ENCODE measurements at regions not wholly inside any gene's neighbourhood (a gene's known extent, or its start where the extent isn't known, plus 50 kb on each side); places are given as distances from the start of the nearest gene placed in this dataset.
"Not testable (repeated sequence)": the region's sequence is repeated elsewhere in the genome, so short reads cannot be mapped to it uniquely, and the experiment has no call there.

DNA sequence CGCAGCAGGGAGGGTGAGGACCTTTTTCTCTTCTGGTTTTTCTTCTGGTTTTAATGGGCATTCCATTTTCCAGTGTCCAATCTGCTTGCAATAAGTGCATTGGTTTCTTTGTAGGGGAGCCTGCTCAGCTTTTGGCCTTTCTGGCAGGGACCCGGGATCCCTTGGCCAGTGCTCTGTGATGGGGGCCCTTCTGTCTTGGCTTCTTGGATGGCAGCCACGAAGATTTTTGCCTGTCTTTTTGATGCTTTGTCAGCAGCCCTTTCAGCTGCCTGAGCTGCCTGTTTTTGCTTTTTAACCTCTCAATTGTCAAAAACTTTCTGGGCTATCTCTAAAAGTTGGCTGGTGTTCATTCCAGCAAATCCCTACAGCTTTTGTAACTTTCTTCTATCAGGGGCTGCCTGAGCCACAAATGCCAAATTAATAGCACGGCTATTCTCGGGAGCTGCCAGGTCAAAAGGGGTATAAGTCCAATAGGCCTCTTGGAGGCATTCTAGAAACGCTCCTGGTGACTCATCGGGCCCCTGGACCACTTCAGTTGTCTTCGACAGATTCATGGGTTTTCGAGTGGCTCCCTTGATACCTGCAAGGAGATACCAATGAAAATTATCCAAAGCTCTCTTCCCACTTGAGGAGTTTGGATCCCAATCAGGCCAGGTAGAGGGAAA is 179.9 kb upstream of the MBL2 start:
- DNase-seq (ENCODE audit: low spot score), result no peak

GRCh38 chr10:52951824-52952223 is 179.2 kb upstream of the MBL2 start:
- peak; percentile 50 for DNase-seq (ENCODE audit: low spot score)

DNA sequence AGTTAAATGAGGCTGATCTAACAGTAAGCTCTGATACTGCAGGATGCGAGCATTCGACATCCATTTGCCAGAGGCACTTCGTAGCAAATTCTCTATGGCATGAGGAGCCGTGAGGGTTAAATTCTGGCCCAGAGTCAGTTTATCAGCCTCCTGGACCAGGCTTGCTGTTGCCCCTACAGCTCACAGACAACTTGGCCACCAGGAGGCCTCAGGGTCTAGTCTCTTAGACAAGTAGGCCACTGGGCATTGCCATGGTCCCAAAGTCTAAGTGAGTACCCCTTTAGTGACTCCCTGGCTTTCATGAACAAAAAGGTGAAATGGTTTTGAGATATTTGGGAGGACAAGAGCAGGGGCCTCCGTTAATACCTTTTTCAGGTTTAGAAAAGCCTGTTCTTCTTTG is 178.0 kb upstream of the MBL2 start:
- no peak for DNase-seq (ENCODE audit: low spot score)

- no peak for DNase-seq (ENCODE audit: low spot score)
These were observed 177.3 kb upstream of the MBL2 start for GRCh38 chr10:52949899-52950298.

DNA sequence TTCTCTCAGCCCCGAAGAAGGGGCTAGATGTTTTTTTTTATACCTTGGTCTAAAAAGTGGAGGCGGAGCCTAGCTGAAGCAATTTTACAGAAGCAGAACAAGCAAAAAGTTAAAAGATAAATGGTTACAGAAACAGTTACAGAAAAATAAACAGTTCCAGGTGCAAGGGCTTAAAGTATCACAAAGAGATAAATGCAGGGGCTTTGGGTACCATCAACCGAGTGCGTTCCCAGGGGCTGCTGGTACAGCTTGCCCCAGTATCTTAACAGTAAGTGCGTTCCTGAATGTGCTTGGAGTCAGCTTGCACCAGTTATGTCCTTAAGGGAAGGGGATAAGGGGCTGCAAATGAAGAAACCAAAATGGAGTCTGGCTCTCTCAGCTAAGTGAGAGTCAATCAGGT is 173.9 kb upstream of the MBL2 start:
- no peak for DNase-seq (ENCODE audit: low spot score)

DNA sequence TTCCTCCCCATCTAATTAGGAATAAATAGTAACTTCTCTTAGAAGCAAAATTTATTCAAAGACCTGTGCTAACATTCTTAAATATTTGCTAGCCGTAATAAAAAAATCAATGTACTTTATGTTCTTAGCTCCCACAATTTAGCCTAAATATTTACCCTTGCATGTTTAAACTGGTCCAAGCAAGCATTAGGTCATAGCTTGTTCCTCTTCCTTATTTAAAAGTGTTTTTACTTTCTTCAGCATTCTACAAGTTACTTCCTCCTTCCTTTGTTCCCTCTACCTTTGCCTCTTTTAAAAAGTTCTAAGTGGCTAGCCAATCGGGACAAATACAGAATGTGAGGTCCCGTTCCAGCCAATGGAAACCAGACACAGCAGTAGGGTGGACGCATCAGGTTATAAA is 172.9 kb upstream of the MBL2 start:
- not testable (repeated sequence) for DNase-seq (ENCODE audit: low spot score)

- no peak for DNase-seq (ENCODE audit: low spot score)
These were observed 168.3 kb upstream of the MBL2 start for GRCh38 chr10:52940921-52941320.

DNA sequence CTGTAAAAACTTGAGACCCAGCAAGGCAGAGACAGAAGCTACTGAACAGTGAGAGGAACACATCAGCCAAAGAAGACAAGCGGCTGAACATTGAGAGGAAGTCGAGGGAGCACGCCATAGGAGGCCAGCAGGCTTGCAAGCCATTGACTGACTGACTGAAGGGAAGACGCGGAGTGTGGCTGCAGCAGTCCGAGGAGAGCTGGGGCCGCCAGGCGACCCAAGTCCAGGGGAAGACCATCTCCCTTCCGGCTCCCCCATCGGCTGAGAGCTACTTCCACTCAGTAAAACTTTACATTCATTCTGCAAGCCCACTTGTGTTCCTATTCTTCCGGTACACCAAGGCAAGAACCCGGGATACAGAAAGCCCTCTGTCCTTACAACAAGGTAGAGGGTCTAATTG is 167.3 kb upstream of the MBL2 start:
- no peak for DNase-seq (ENCODE audit: low spot score)

DNA sequence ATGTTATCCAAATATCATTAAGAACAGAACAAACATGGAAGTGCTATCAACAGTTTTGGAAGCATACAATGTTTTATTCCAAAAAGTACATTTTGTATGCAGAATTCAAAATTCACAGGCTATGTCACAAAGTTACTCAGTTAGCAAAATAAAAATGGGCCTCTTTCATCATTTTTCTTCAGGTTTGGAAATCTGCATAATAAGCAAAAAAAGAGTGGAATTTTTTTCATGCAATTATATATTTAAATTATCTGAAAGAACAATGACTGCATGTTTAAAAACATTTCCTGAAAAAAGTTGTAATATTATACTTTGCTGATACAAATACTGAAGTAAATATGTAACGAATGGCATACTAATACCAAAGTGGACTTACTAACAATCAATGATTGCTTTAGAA is 161.2 kb upstream of the MBL2 start:
- DNase-seq (ENCODE audit: low spot score), result no peak

DNA sequence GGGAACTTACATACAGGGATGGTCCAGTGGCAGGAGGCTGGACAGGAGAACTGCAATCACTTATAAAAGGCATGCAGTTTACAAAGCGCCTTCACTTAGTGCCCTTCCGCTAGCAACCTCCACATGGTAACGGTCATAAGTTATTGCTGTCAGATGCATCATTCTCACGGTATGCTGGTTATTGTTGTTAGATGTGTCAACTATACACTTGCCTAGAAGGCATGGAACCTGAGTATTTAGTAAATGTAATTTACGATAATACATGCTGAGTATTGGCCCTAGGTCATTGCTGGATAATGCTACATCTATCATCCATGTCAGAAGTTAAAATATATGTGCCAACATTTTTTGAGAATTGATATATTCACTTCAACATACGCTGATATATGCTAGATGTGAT is 155.1 kb upstream of the MBL2 start:
- no peak for DNase-seq (ENCODE audit: low spot score)

DNA sequence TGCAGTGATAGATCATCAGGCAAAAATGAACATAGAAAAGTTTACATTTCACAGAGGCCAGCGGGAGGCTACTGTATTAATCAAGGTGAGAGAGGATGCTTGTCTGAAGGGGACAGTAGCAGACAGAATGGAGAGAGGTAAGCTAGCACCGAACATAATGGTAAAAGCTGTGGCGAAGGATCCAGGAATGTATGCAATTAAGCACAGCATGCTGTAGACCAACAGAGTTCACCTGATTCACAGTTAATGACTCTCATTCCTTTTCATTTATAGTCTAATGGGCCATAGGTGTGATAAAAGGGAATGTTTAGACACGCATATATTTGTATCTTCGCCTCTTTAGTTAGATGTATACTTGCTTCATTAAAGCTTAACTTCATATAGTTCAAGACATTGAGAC is 150.9 kb upstream of the MBL2 start:
- no peak for DNase-seq (ENCODE audit: low spot score)

GRCh38 chr10:52918714-52919305 is 146.2 kb upstream of the MBL2 start:
- DNase-seq (ENCODE audit: low spot score), result no peak

- DNase-seq (ENCODE audit: low spot score), result no peak
These were observed 142.8 kb upstream of the MBL2 start for GRCh38 chr10:52915391-52915790.

DNA sequence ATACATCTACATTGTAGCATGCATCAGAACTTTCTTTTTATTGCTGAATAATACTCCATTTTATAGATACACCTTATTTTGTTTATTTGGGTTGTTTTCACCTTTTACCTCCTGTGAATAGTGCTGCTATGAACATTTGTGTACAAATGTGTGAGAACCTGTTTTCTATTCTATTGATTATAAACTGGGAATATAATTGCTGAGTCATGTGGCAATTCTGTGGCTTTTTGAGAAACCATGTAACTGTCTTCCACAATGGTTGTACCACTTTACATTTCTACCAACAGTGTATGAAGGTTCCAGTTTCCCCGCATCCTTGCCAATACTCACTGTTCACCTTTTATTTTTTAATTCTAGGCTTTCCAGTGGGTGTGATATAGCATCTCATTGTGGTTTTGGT is 138.6 kb upstream of the MBL2 start:
- no peak for DNase-seq (ENCODE audit: low spot score)

GRCh38 chr10:52908478-52908877 is 135.9 kb upstream of the MBL2 start:
- no peak for DNase-seq (ENCODE audit: low spot score)

DNA sequence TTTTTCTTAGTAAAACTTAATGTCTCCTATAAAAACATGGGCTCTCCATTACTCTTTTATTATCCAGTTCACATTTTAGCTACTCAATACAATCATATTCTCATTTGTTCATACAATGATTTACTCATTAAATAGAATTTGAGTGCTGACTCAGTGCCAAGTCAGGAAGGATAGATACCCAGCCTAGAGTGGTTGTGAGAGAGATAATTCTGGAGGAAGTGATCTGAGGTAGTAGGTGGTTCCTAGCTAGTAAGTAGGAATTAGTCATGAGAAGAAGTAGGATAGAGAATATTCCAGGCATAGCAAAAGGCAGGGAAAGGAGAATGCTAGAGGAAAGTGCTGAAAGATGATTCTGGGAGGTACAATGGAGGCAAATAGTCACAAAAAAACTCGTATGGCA is 133.5 kb upstream of the MBL2 start:
- DNase-seq (ENCODE audit: low spot score), result peak; percentile 4

DNA sequence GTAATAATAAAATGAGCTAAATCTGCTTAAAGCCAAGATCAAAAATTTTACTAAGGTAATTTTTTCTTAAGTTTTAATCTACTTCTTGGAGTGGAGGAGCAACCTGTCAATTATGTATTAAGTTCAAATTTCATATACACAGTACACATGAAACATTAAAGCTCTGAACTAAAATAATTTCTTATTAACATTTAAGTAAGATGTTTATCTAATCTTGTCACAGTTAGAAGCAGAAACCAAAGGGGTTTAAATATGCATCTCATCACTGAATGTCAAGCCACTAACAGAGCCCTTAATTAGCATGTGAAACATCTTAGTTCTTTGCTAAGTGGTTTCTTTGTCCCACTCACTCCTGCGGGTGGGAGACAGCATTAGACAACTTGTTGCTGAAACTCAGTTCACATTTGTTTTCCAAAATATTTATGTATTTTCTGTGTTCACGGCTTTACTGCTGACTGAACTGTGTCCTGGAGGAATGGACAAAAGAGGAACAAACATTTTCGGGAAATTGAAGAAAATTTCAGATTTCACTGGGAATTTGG is 130.9 kb upstream of the MBL2 start:
- DNase-seq (ENCODE audit: low spot score), result no peak

- no peak for DNase-seq (ENCODE audit: low spot score)
These were observed 128.0 kb upstream of the MBL2 start for GRCh38 chr10:52900593-52900992.

DNA sequence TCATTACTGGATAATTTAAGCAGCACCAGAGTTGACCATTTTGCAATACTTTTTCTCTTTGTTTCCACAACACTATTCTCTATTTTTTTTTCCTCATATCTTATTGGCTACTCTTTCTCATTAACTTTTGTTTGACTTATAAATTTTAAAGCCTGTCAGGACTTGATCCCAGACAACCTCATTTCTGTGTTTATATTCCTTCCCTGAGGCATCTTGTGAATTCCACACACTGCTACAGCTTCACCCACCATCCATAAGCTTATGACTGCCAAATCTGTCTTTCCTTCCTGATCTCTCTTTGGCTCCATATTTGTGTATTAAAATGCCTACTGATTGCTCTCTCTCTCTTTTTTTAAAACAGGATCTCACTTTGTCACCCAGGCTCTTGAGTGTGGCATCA is 124.6 kb upstream of the MBL2 start:
- DNase-seq (ENCODE audit: low spot score), result no peak

DNA sequence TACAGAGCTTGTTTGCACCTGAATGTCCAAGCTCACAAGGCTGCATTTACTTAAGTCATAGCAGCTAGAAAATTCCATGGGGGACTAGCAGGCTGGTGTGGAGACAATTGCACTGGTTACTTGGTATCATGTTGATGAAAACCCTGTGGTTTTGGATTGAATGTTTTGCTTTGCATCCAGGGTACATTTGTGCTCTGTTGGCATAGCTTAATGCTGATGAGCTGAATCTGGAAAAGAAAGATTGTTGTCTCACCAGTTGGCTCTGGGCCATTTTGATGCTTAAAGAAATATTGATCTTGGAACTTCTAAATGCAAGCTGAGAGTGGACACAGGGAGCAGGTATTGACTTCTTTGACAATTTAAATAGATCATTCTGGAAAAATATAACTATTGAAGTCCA is 122.5 kb upstream of the MBL2 start:
- DNase-seq (ENCODE audit: low spot score), result no peak

DNA sequence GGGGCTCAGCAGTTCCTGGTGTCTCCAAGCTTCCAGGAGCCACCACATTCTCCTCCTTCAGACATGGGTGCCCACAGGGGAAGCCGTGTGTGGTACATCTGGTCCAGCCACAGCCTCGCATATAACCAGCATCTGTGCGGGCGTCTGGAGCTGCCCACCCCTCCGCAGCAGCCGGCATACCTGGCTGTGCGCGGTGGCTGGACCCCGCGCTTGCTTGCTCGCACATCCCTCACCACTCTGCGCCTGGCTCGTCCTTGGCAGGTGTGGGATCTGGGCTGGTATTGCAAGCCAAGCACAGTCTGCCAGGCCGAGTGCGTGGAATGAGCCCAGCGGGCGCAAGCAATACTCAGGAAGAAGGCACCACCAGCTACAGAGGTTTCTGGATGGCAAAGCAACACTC is 117.7 kb upstream of the MBL2 start:
- no peak for DNase-seq (ENCODE audit: low spot score)

- no peak for DNase-seq (ENCODE audit: low spot score)
These were observed 117.0 kb upstream of the MBL2 start for GRCh38 chr10:52889611-52890010.

- DNase-seq (ENCODE audit: low spot score), result peak; percentile 67
These were observed 111.7 kb upstream of the MBL2 start for GRCh38 chr10:52883996-52884871.
